WTC11 (cell line): ENCODE measurements at regions not wholly inside any gene's neighbourhood (a gene's known extent, or its start where the extent isn't known, plus 50 kb on each side); places are given as distances from the start of the nearest gene placed in this dataset.

Source experiments
- ATAC-seq: fragments of 200-7000 bp; cut with Tn5 transposase; 2 replicates; pipeline ENCODE4 v1.10.0; 2021; ENCODE audit warnings: mild to moderate bottlenecking, moderate library complexity
- CTCF ChIA-PET: fragments of 300-600 bp; sonication (Branson Sonifier 250); formaldehyde crosslinking; loops from one replicate; lab custom pipeline; 2021; ENCODE audit warnings: antibody characterized with exemption; lab: Charles Lee
- POLR2A ChIA-PET: fragments of 350-600 bp; sonication (Branson Sonifier 250); formaldehyde crosslinking; loops from one replicate; lab custom pipeline; 2021; ENCODE audit warnings: antibody characterized with exemption; lab: Charles Lee
- DNase-seq: peaks from one replicate; pipeline ENCODE4 v3.0.0; 2021; ENCODE audit warnings: low spot score
- H3K27ac Mint-ChIP-seq: 2 replicates; pipeline ENCODE4 v1.8.0; 2021; ENCODE audit warnings: mixed read lengths
- H3K27me3 Mint-ChIP-seq: 2 replicates; pipeline ENCODE4 v1.8.0; 2021; ENCODE audit warnings: low read depth, mild to moderate bottlenecking, moderate library complexity, mixed read lengths
- H3K36me3 Mint-ChIP-seq: 2 replicates; pipeline ENCODE4 v1.8.0; 2021; ENCODE audit warnings: mixed read lengths
- H3K4me1 Mint-ChIP-seq: 2 replicates; pipeline ENCODE4 v1.8.0; 2022; ENCODE audit warnings: mixed read lengths
- H3K4me3 Mint-ChIP-seq: 2 replicates; pipeline ENCODE4 v1.8.0; 2021; ENCODE audit warnings: mild to moderate bottlenecking, moderate library complexity, mixed read lengths
- H3K9me3 Mint-ChIP-seq: 2 replicates; pipeline ENCODE4 v1.8.0; 2021; ENCODE audit warnings: mixed read lengths
- AR ChIP-seq: fragments of 250-450 bp; sonication (Bioruptor Pico); IDR thresholded peaks from 2 replicates; pipeline ENCODE4 v1.9.0; 2021; ENCODE audit warnings: mild to moderate bottlenecking
- CREM ChIP-seq: sonication (generic); formaldehyde crosslinking; IDR thresholded peaks from 2 replicates; pipeline ENCODE4 v1.8.1; 2022; ENCODE audit warnings: mild to moderate bottlenecking, missing genetic modification reagents, moderate library complexity
- FOXJ3 ChIP-seq: sonication (generic); formaldehyde crosslinking; IDR thresholded peaks from 2 replicates; pipeline ENCODE4 v1.9.0; 2021; ENCODE audit warnings: missing genetic modification reagents, mild to moderate bottlenecking, borderline replicate concordance
- GABPB1 ChIP-seq: sonication (generic); formaldehyde crosslinking; IDR thresholded peaks from 2 replicates; pipeline ENCODE4 v1.8.1; 2023; ENCODE audit warnings: mild to moderate bottlenecking, missing genetic modification reagents
- GRHL2 ChIP-seq: fragments of 250-450 bp; sonication (Bioruptor Pico); IDR thresholded peaks from 2 replicates; pipeline ENCODE4 v1.8.0; 2022; ENCODE audit warnings: mild to moderate bottlenecking, moderate library complexity; ENCODE audit not compliant: insufficient replicate concordance, severe bottlenecking
- IRF2 ChIP-seq: sonication (generic); formaldehyde crosslinking; IDR thresholded peaks from 2 replicates; pipeline ENCODE4 v1.8.0; 2022; ENCODE audit warnings: low read depth, missing genetic modification reagents, borderline replicate concordance
- MAX ChIP-seq: sonication (generic); formaldehyde crosslinking; IDR thresholded peaks from 2 replicates; pipeline ENCODE4 v1.8.0; 2022; ENCODE audit warnings: mild to moderate bottlenecking, missing genetic modification reagents
- NFATC4 ChIP-seq: fragments of 250-450 bp; sonication (Bioruptor Pico); IDR thresholded peaks from 2 replicates; pipeline ENCODE4 v1.9.0; 2021; ENCODE audit warnings: mild to moderate bottlenecking
- NFYB ChIP-seq: sonication (generic); formaldehyde crosslinking; conservative IDR thresholded peaks from 2 replicates; pipeline ENCODE4 v1.8.0; 2022; ENCODE audit warnings: low read depth, missing genetic modification reagents
- RORB ChIP-seq: fragments of 250-450 bp; sonication (Bioruptor Pico); IDR thresholded peaks from 2 replicates; pipeline ENCODE4 v1.9.0; 2021; ENCODE audit warnings: mild to moderate bottlenecking
- SMAD4 ChIP-seq: sonication (generic); formaldehyde crosslinking; IDR thresholded peaks from 2 replicates; pipeline ENCODE4 v1.8.0; 2022; ENCODE audit warnings: mild to moderate bottlenecking, missing genetic modification reagents
- SP1 ChIP-seq: sonication (generic); formaldehyde crosslinking; conservative IDR thresholded peaks from 2 replicates; pipeline ENCODE4 v1.8.1; 2022; ENCODE audit warnings: missing genetic modification reagents
- ZNF121 ChIP-seq: sonication (generic); formaldehyde crosslinking; IDR thresholded peaks from 2 replicates; pipeline ENCODE4 v1.8.0; 2023; ENCODE audit warnings: missing genetic modification reagents
- ZNF232 ChIP-seq: sonication (generic); formaldehyde crosslinking; IDR thresholded peaks from 2 replicates; pipeline ENCODE4 v1.8.0; 2022; ENCODE audit warnings: mild to moderate bottlenecking, missing genetic modification reagents
- ZNF416 ChIP-seq: fragments of 250-450 bp; sonication (Bioruptor Pico); IDR thresholded peaks from 2 replicates; pipeline ENCODE4 v1.9.0; 2021; ENCODE audit warnings: mild to moderate bottlenecking, inconsistent platforms
- ZNF512 ChIP-seq: sonication (generic); formaldehyde crosslinking; IDR thresholded peaks from 2 replicates; pipeline ENCODE4 v1.8.1; 2022; ENCODE audit warnings: missing genetic modification reagents, borderline replicate concordance
- ZNF532 ChIP-seq: fragments of 250-450 bp; sonication (Bioruptor Pico); IDR thresholded peaks from 2 replicates; pipeline ENCODE4 v1.9.0; 2021; ENCODE audit warnings: mild to moderate bottlenecking, borderline replicate concordance
- TF ChIP-seq, protein P1 (sequence below): sonication (generic); formaldehyde crosslinking; IDR thresholded peaks from 2 replicates; pipeline ENCODE4 v1.8.1; 2023; ENCODE audit warnings: mild to moderate bottlenecking, missing genetic modification reagents, moderate library complexity
- TF ChIP-seq, protein P2 (sequence below): sonication (generic); formaldehyde crosslinking; IDR thresholded peaks from 2 replicates; pipeline ENCODE4 v1.8.0; 2022; ENCODE audit warnings: missing genetic modification reagents

GRCh38 chr3:174767853-174768382 lies 91.2 kb upstream of the NAALADL2 start:
- ATAC-seq, result no peak
- ChIA-PET CTCF (no interaction called here), POLR2A (no interaction called here)
- no peaks in the 10 kb centered on the region for H3K36me3 Mint-ChIP-seq
- no peak overlapping the region for H3K4me3 Mint-ChIP-seq
- no peak overlapping the region for H3K27ac Mint-ChIP-seq
- H3K9me3 Mint-ChIP-seq, result no peaks in the 10 kb centered on the region
- TF ChIP-seq GABPB1 (no peak), AR (CRISPR knock-in tag) (no peak)
- H3K4me1 Mint-ChIP-seq, result peaks cover 3% of the 10 kb centered on the region; the same call in 1 of the 2 replicates
- no peaks in the 10 kb centered on the region for H3K27me3 Mint-ChIP-seq
- no peak for DNase-seq

DNA sequence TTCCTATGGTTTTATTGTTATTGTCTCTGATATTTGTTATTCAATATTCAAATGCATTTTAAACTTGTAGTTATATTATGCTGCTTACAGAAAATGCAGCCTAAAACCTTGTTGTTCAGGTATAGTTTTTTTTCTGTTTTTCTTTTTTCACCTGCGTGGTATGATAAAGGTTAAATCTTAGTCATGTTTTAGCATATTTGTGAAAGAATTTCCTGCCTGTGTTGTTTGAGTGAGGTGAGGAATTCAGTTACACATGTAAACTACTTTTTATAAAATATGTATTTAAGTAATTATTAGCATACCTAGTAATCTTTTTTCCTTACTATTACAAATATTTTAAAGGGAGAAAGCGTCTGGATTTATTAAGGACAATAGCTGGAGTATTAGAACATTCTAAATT lies 90.0 kb upstream of the NAALADL2 start:
- Mint-ChIP-seq H3K27me3 (no peaks in the 10 kb centered on the region), H3K36me3 (no peaks in the 10 kb centered on the region), H3K4me1 (peaks cover 8% of the 10 kb centered on the region; the same call in 1 of the 2 replicates), H3K4me3 (no peak overlapping the region), H3K27ac (no peak overlapping the region), H3K9me3 (no peaks in the 10 kb centered on the region)
- POLR2A ChIA-PET, result no interaction called here
- CTCF ChIA-PET, result no interaction called here
- DNase-seq (no peak), ATAC-seq (no peak)
- TF ChIP-seq NFATC4 (CRISPR knock-in tag) (no peak), ZNF532 (no peak), ZNF416 (CRISPR knock-in tag) (no peak), RORB (CRISPR knock-in tag) (no peak), IRF2 (CRISPR knock-in tag) (no peak), ZNF512 (CRISPR knock-in tag) (no peak), CREM (no peak), FOXJ3 (CRISPR knock-in tag) (no peak), MAX (CRISPR knock-in tag) (no peak), NFYB (CRISPR knock-in tag) (no peak), SMAD4 (CRISPR knock-in tag) (no peak), AR (CRISPR knock-in tag) (no peak), GABPB1 (no peak), SP1 (CRISPR knock-in tag) (no peak), ZNF121 (no peak), GRHL2 (CRISPR knock-in tag) (no peak), ZNF232 (CRISPR knock-in tag) (no peak)
- TF ChIP-seq, protein P1, sequence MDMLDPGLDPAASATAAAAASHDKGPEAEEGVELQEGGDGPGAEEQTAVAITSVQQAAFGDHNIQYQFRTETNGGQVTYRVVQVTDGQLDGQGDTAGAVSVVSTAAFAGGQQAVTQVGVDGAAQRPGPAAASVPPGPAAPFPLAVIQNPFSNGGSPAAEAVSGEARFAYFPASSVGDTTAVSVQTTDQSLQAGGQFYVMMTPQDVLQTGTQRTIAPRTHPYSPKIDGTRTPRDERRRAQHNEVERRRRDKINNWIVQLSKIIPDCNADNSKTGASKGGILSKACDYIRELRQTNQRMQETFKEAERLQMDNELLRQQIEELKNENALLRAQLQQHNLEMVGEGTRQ (CRISPR knock-in tag), result no peak
- TF ChIP-seq, protein P2, sequence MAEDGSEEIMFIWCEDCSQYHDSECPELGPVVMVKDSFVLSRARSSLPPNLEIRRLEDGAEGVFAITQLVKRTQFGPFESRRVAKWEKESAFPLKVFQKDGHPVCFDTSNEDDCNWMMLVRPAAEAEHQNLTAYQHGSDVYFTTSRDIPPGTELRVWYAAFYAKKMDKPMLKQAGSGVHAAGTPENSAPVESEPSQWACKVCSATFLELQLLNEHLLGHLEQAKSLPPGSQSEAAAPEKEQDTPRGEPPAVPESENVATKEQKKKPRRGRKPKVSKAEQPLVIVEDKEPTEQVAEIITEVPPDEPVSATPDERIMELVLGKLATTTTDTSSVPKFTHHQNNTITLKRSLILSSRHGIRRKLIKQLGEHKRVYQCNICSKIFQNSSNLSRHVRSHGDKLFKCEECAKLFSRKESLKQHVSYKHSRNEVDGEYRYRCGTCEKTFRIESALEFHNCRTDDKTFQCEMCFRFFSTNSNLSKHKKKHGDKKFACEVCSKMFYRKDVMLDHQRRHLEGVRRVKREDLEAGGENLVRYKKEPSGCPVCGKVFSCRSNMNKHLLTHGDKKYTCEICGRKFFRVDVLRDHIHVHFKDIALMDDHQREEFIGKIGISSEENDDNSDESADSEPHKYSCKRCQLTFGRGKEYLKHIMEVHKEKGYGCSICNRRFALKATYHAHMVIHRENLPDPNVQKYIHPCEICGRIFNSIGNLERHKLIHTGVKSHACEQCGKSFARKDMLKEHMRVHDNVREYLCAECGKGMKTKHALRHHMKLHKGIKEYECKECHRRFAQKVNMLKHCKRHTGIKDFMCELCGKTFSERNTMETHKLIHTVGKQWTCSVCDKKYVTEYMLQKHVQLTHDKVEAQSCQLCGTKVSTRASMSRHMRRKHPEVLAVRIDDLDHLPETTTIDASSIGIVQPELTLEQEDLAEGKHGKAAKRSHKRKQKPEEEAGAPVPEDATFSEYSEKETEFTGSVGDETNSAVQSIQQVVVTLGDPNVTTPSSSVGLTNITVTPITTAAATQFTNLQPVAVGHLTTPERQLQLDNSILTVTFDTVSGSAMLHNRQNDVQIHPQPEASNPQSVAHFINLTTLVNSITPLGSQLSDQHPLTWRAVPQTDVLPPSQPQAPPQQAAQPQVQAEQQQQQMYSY, result no peak
